ENCODE measurements at regions not wholly inside any gene's neighbourhood (a gene's known extent, or its start where the extent isn't known, plus 50 kb on each side); places are given as distances from the start of the nearest gene placed in this dataset.
"Not testable (repeated sequence)": the region's sequence is repeated elsewhere in the genome, so short reads cannot be mapped to it uniquely, and the experiment has no call there.

- no peak for TF ChIP-seq ZFX (IDR thresholded peaks at IDR 0.05; ENCODE audit: borderline replicate concordance)
- TF ChIP-seq CTCF (IDR thresholded peaks at IDR 0.05): no peak
Measured at GRCh38 chr10:84862551-84862950, 534.2 kb downstream of the CCSER2 start.

GRCh38 chr10:84863675-84864074 is 535.3 kb downstream of the CCSER2 start:
- no peak overlapping the region for H3K27ac ChIP-seq
- no peak for TF ChIP-seq ZFX (IDR thresholded peaks at IDR 0.05; ENCODE audit: borderline replicate concordance)
- TF ChIP-seq CTCF (IDR thresholded peaks at IDR 0.05): no peak

More at GRCh38 chr10:84862551-84862950, 534.2 kb downstream of the CCSER2 start:
- H3K27ac ChIP-seq: no peak overlapping the region

- TF ChIP-seq CTCF (IDR thresholded peaks at IDR 0.05): no peak
- no peak for TF ChIP-seq ZFX (IDR thresholded peaks at IDR 0.05; ENCODE audit: borderline replicate concordance)
- H3K27ac ChIP-seq: no peak overlapping the region
Measured at GRCh38 chr10:84876116-84876999, 548.0 kb downstream of the CCSER2 start.

- H3K27ac ChIP-seq: no peak overlapping the region
- TF ChIP-seq ZFX (IDR thresholded peaks at IDR 0.05; ENCODE audit: borderline replicate concordance) (no peak), CTCF (IDR thresholded peaks at IDR 0.05) (no peak)
Measured at GRCh38 chr10:84879991-84880390, 551.6 kb downstream of the CCSER2 start.

- H3K27ac ChIP-seq: not testable (repeated sequence)
Measured at GRCh38 chr10:84881696-84882095, 553.3 kb downstream of the CCSER2 start.

- TF ChIP-seq CTCF (IDR thresholded peaks at IDR 0.05) (no peak), ZFX (IDR thresholded peaks at IDR 0.05; ENCODE audit: borderline replicate concordance) (no peak)
- no peak overlapping the region for H3K27ac ChIP-seq
Measured at GRCh38 chr10:84890706-84891105, 562.3 kb downstream of the CCSER2 start.

GRCh38 chr10:84891631-84892030 is 563.2 kb downstream of the CCSER2 start:
- TF ChIP-seq ZFX (IDR thresholded peaks at IDR 0.05; ENCODE audit: borderline replicate concordance): no peak
- TF ChIP-seq CTCF (IDR thresholded peaks at IDR 0.05): no peak
- no peak overlapping the region for H3K27ac ChIP-seq

Data from 22Rv1 (cell line).